K562 (cell line): ENCODE measurements at regions not wholly inside any gene's neighbourhood (a gene's known extent, or its start where the extent isn't known, plus 50 kb on each side); places are given as distances from the start of the nearest gene placed in this dataset.

Experiments
- ATAC-seq: fragments of 200-7000 bp; cut with Tn5 transposase; 3 replicates; pipeline ENCODE4 v1.9.1; 2020; ENCODE audit warnings: moderate library complexity
- BruUV-seq: library from RNA; stranded (reverse); fragments of 400-500 nt; replicated peaks from 2 replicates; lab custom pipeline; 2021; lab: Mats Ljungman, UMichigan
- CTCF ChIA-PET: fragments of 300-600 bp; formaldehyde crosslinking; extraction: SDS; loops from one replicate; lab custom pipeline; 2021; ENCODE audit warnings: low intra/inter-chr PET ratio; lab: Yijun Ruan, JAX
- POLR2A ChIA-PET: fragments of 300-600, 350-650 bp; sonication (Branson Sonifier 250); formaldehyde crosslinking; extraction: SDS; loops from one replicate; lab custom pipeline; 2021; ENCODE audit warnings: antibody characterized with exemption, inconsistent platforms; lab: Yijun Ruan, JAX
- DNase-seq, 4 experiments: peaks; one replicate each; pipeline versions ENCODE4 v3.0.0 to v3.0.0-alpha.2; 2011 to 2018; ENCODE audit warnings: low spot score in 3 of 4, mixed read lengths in 3 of 4; ENCODE audit errors: extremely low read depth in 1 of 4
- FAIRE-seq: peaks from 2 replicates; lab custom pipeline; 2011; peaks lifted over from hg19 to GRCh38; lab: Jason Lieb, UNC
- H2AFZ ChIP-seq: 2 replicates; pipeline ENCODE4 v1.6.0; 2011; ENCODE audit warnings: low read depth, low read length, control low read depth, inconsistent platforms
- H3K27ac ChIP-seq: fragments of 200-600 bp; 3 replicates; pipeline ENCODE4 v1.8.0; 2011; ENCODE audit warnings: low read depth, mild to moderate bottlenecking, control low read depth, inconsistent platforms, low read length, moderate library complexity, mixed read lengths; ENCODE audit errors: extremely low read depth
- H3K27me3 ChIP-seq, 2 experiments: fragments of 300-600 bp in 1 of 2; 2 replicates in 1 of 2; 3 replicates in 1 of 2; pipeline versions ENCODE4 v1.6.0 to v1.8.0; 2011; ENCODE audit warnings: inconsistent platforms in 2 of 2, low read length in 2 of 2, mild to moderate bottlenecking in 1 of 2, mixed read lengths in 1 of 2, moderate library complexity in 1 of 2; ENCODE audit not compliant: control insufficient read depth in 2 of 2, insufficient read depth in 2 of 2
- H3K36me3 ChIP-seq: fragments of 300-600 bp; 3 replicates; pipeline ENCODE4 v1.8.0; 2011; ENCODE audit warnings: mild to moderate bottlenecking, low read length, inconsistent platforms; ENCODE audit not compliant: control insufficient read depth, insufficient read depth
- H3K4me1 ChIP-seq, 2 experiments: fragments of 200-600 bp in 1 of 2; replicated peaks in 1 of 2; 2 replicates in 1 of 2; 3 replicates in 1 of 2; pipeline versions ENCODE4 v1.5.1 to v1.8.0; 2011; ENCODE audit warnings: inconsistent platforms in 2 of 2, low read length in 2 of 2, mild to moderate bottlenecking in 1 of 2, mixed read lengths in 1 of 2, moderate library complexity in 1 of 2; ENCODE audit not compliant: control insufficient read depth in 2 of 2, insufficient read depth in 2 of 2
- H3K4me2 ChIP-seq: 2 replicates; pipeline ENCODE4 v1.6.1; 2011; ENCODE audit warnings: low read length, control low read depth, inconsistent platforms, mixed read lengths; ENCODE audit not compliant: insufficient read depth
- H3K4me3 ChIP-seq: fragments of 200-600 bp; sonication (generic), shearing (Covaris generic); 2 replicates; pipeline ENCODE4 v1.5.1; 2016; ENCODE audit warnings: control low read depth, inconsistent platforms
- H3K79me2 ChIP-seq: fragments of 200-600 bp; 3 replicates; pipeline ENCODE4 v1.8.0; 2011; ENCODE audit warnings: low read length, inconsistent platforms; ENCODE audit not compliant: control insufficient read depth, insufficient read depth
- H3K9ac ChIP-seq, 2 experiments: 2 replicates each; pipeline versions ENCODE4 v1.6.0 to v1.6.1; 2011; ENCODE audit warnings: low read depth in 2 of 2, low read length in 2 of 2, control low read depth in 1 of 2, inconsistent platforms in 1 of 2, mild to moderate bottlenecking in 1 of 2, mixed read lengths in 1 of 2; ENCODE audit not compliant: insufficient read depth in 1 of 2
- H3K9me1 ChIP-seq: one replicate; pipeline ENCODE4 v1.6.0; 2011; ENCODE audit warnings: inconsistent platforms, mild to moderate bottlenecking, low read length, moderate library complexity; ENCODE audit not compliant: control insufficient read depth, insufficient read depth
- H3K9me3 ChIP-seq: replicated peaks from 2 replicates; pipeline ENCODE4 v1.5.1; 2011; ENCODE audit warnings: low read depth, low read length, inconsistent platforms; ENCODE audit not compliant: control insufficient read depth, insufficient read depth
- H4K20me1 ChIP-seq: replicated peaks from 2 replicates; pipeline ENCODE4 v1.6.1; 2011; ENCODE audit warnings: low read length, inconsistent platforms, mixed read lengths; ENCODE audit not compliant: control insufficient read depth, insufficient read depth
- CREBBP ChIP-seq: IDR thresholded peaks from one replicate; pipeline ENCODE4 v1.6.1; 2012; ENCODE audit warnings: low read depth, mild to moderate bottlenecking, control low read depth, inconsistent platforms, low read length
- GTF2F1 ChIP-seq: IDR thresholded peaks from 2 replicates; pipeline ENCODE4 v1.6.1; 2011; ENCODE audit warnings: low read depth, low read length, improper control_type of control experiment
- KDM5B ChIP-seq: fragments of 200-600 bp; sonication (generic); IDR thresholded peaks from 2 replicates; pipeline ENCODE4 v1.6.1; 2012; ENCODE audit warnings: low read depth, mild to moderate bottlenecking, moderate library complexity, low read length, control low read depth, inconsistent platforms; ENCODE audit not compliant: insufficient replicate concordance
- LEF1 ChIP-seq: fragments of 450-650 bp; IDR thresholded peaks from 2 replicates; pipeline ENCODE4 v1.6.1; 2016; ENCODE audit warnings: mild to moderate bottlenecking
- MAFK ChIP-seq: IDR thresholded peaks from 2 replicates; pipeline ENCODE4 v1.6.1; 2011; ENCODE audit warnings: low read length, improper control_type of control experiment
- MCM5 ChIP-seq: fragments of 450-650 bp; IDR thresholded peaks from 2 replicates; pipeline ENCODE4 v1.6.1; 2016; ENCODE audit warnings: low read depth
- SMARCC2 ChIP-seq: fragments of 450-650 bp; IDR thresholded peaks from 2 replicates; pipeline ENCODE4 v1.6.1; 2017; ENCODE audit warnings: antibody characterized with exemption, moderate library complexity, mild to moderate bottlenecking, low read depth
- TBL1XR1 ChIP-seq, 2 experiments: IDR thresholded peaks; 2 replicates each; pipeline ENCODE4 v1.6.1; 2012; ENCODE audit warnings: improper control_type of control experiment in 2 of 2, low read length in 2 of 2, mild to moderate bottlenecking in 1 of 2
- ZNF12 ChIP-seq: sonication (generic); formaldehyde crosslinking; IDR thresholded peaks from 2 replicates; pipeline ENCODE4 v1.4.0; 2020; ENCODE audit warnings: mild to moderate bottlenecking, missing genetic modification reagents
- ZNF121 ChIP-seq: sonication (generic); formaldehyde crosslinking; conservative IDR thresholded peaks from 2 replicates; pipeline ENCODE4 v1.8.0; 2022; ENCODE audit warnings: missing genetic modification reagents
- ZNF140 ChIP-seq: fragments of 250-450 bp; sonication (Bioruptor Pico); IDR thresholded peaks from 2 replicates; pipeline ENCODE4 v1.8.0; 2021; ENCODE audit warnings: moderate library complexity, mild to moderate bottlenecking, inconsistent platforms
- ZNF395 ChIP-seq: fragments of 200-800 bp; sonication (Bioruptor generic); IDR thresholded peaks from 2 replicates; pipeline ENCODE4 v1.6.1; 2017; ENCODE audit warnings: missing genetic modification characterization, missing compliant biosample characterization
- WGBS: fragments of 100-300 bp; shearing (Covaris generic); methylation state at CpG from one replicate; pipeline ENCODE4 v1.1.6; 2016; ENCODE audit warnings: low coverage, mixed read lengths; ENCODE audit not compliant: insufficient coverage; ENCODE audit errors: missing lambda C conversion rate; 5-methylcytosine and 5-hydroxymethylcytosine counted together
- in situ Hi-C: fragments of 300-500 bp; cut with MboI; formaldehyde crosslinking; loops from 4 replicates; pipeline ENCODE4 v1.15.0; 2018; ENCODE audit warnings: inconsistent platforms, mixed read lengths
- intact Hi-C: fragments of 100-400 bp; cut with micrococcal nuclease; formaldehyde crosslinking; loops from 2 replicates; pipeline ENCODE4 v1.14.2; 2022

DNA sequence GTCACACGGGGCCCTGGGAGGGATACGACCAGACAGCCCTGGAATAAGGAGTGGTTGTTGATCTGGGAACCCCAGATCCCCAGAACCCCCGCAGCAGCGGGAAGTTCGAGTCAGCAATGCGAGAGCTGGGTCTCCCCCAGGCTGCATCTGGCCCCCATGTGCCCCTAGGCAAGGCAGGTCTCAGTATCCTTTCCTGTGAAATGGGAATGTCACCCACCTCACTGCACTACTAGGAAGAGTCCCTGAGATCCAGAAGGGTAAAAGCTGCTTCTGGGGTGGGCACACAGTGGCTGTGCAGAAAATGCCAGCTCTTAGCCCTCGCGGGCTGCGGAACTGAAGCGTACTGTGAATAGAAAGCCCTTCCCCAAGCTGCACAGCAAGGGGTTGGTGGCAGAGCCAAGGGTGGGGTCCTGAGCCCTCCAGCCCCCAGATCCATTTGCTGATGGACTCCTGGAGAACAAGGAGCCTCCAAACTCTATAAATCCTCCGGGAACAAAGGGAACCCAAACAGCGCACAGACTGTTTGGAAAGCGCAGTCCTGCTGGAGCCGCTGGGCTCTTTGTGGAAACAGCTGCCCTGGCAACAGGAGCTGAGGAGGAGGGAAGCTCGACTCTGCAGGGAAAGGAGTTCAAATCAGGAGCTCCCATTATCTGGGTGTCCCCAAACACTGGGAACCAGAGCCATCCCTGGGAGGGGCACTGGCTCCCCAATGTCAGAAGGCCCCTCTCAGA lies 68.2 kb upstream of the SHISAL1 start (continued):
- no peak for TF ChIP-seq SMARCC2
- no peak for TF ChIP-seq KDM5B

DNA sequence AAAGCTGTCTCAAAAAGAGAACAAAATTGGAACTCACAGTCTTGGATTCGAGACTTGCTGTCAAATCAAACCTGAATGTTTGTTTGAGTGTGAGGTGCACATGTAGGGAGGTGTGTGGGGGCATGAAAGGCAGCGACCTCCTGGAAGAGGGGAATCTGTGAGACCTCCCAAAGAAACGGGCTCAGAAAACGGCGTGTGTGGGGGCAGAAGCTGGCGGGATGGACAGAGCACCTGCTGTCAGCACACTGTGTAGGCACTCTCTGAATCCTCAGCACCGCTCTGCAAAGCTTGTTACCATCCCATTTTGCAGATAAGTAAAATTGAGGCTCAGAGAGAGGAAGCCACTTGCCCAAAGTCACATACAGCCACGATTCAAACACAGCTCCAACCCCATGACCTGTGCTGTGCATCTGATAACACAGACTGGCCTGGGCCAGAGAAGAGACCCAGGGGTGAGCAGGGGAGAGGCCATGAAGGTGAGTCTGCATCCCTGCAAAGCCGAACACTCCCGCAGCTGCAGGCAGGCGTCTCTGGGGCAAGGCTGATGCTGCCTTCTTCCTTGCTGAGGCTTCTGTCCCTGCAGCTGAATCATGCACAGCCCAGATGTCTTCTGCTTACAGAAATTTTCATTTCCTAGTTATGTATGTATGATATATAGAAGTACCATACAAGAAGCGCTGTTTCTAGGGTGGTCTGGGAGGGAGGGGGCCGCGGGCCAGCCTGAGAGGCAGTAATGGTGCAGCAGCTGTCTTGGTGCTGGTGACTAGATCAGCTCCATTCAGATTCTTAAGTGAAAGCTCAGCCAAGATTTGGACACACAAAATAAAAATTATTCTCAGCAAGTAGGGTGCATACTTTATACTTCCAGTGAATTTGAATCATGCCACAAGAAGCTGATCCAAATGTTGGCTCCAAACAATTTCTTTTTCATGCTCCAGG lies 67.3 kb upstream of the SHISAL1 start:
- POLR2A ChIA-PET = interaction anchor here (0.6 kb wide), 1 partner anchor 105 kb away, joined by 3 read pairs; no protein-coding TSS in a partner anchor
- H2AFZ ChIP-seq = no peak overlapping the region
- H3K36me3 ChIP-seq = no peaks in the 10 kb centered on the region
- H3K79me2 ChIP-seq = no peaks in the 10 kb centered on the region
- H3K9ac ChIP-seq = no peak overlapping the region
- H3K4me2 ChIP-seq = no peak overlapping the region
- ATAC-seq (no peak), DNase-seq (no peak), FAIRE-seq (no peak)
- peaks cover 0 to 16% of the 10 kb centered on the region in 2 experiments; a peak in 2 of 5 replicates for H3K27me3 ChIP-seq
- CTCF ChIA-PET = no interaction called here
- H3K27ac ChIP-seq = no peak overlapping the region
- in situ Hi-C loops = no loop called here
- 2% methylated on average over 13 of the region's 14 CpGs for WGBS
- H3K9me3 ChIP-seq = no peaks in the 10 kb centered on the region
- intact Hi-C loops = no loop called here
- no peaks in the 10 kb centered on the region for H4K20me1 ChIP-seq
- no peaks in the 10 kb centered on the region for H3K4me1 ChIP-seq
- BruUV-seq = no TSS peak
- TF ChIP-seq GTF2F1 (no peak), ZNF140 (CRISPR knock-in tag) (no peak), LEF1 (no peak), CREBBP (no peak), ZNF121 (CRISPR knock-in tag) (no peak), ZNF12 (CRISPR knock-in tag) (no peak), ZNF395 (CRISPR knock-in tag) (no peak), MAFK (no peak), MCM5 (no peak), TBL1XR1 (IDR thresholded peaks at IDR 0.05; ENCODE audit: low read length in 2 of 2) (no peak)
- H3K9me1 ChIP-seq = no peaks in the 10 kb centered on the region
- no peak overlapping the region for H3K4me3 ChIP-seq
